Hepatocyte (in vitro differentiated cells): ENCODE measurements at regions not wholly inside any gene's neighbourhood (a gene's known extent, or its start where the extent isn't known, plus 50 kb on each side); places are given as distances from the start of the nearest gene placed in this dataset.

Experiments
- CTCF ChIP-seq: fragments of 200-600 bp; sonication (generic); IDR thresholded peaks from 2 replicates; pipeline ENCODE4 v1.5.1; 2016; ENCODE audit warnings: antibody characterized with exemption, mild to moderate bottlenecking; ENCODE audit not compliant: poor library complexity
- EZH2 ChIP-seq: fragments of 200-600 bp; sonication (generic); IDR thresholded peaks from 2 replicates; pipeline ENCODE4 v1.6.1; 2016; ENCODE audit warnings: antibody characterized with exemption, mild to moderate bottlenecking, borderline replicate concordance
- EZH2phosphoT487 ChIP-seq: fragments of 200-600 bp; sonication (generic); IDR thresholded peaks from one replicate; pipeline ENCODE4 v1.6.1; 2018; ENCODE audit warnings: antibody characterized with exemption, mild to moderate bottlenecking, low read depth, moderate library complexity; ENCODE audit not compliant: unreplicated experiment, severe bottlenecking

- TF ChIP-seq CTCF (no peak), EZH2 (no peak), EZH2phosphoT487 (no peak)
Measured at GRCh38 chr2:173547499-173547898, 192.8 kb downstream of the CDCA7 start.
